K562 (cell line): ENCODE measurements at regions not wholly inside any gene's neighbourhood (a gene's known extent, or its start where the extent isn't known, plus 50 kb on each side); places are given as distances from the start of the nearest gene placed in this dataset.

Source experiments
- AFF4 ChIP-seq: sonication (generic); formaldehyde crosslinking; IDR thresholded peaks from 2 replicates; pipeline ENCODE4 v1.8.0; 2023; ENCODE audit warnings: mild to moderate bottlenecking, missing genetic modification reagents
- ASH1L ChIP-seq: fragments of 450-650 bp; IDR thresholded peaks from 2 replicates; pipeline ENCODE4 v1.6.1; 2018; ENCODE audit warnings: borderline replicate concordance, mild to moderate bottlenecking, low read depth; ENCODE audit not compliant: partially characterized antibody
- JUN ChIP-seq, 2 experiments: sonication (generic) in 1 of 2; formaldehyde crosslinking in 1 of 2; IDR thresholded peaks; 2 replicates each; pipeline versions ENCODE4 v1.6.1 to v1.8.0; 2012 to 2022; ENCODE audit warnings: borderline replicate concordance in 2 of 2, mild to moderate bottlenecking in 2 of 2, improper control_type of control experiment in 1 of 2, low read depth in 1 of 2, low read length in 1 of 2, missing genetic modification reagents in 1 of 2
- MIER1 ChIP-seq: fragments of 450-650 bp; IDR thresholded peaks from 2 replicates; pipeline ENCODE4 v1.6.1; 2016; ENCODE audit warnings: antibody characterized with exemption, mild to moderate bottlenecking, low read depth
- SMAD1 ChIP-seq: fragments of 150-350 bp; IDR thresholded peaks from 2 replicates; pipeline ENCODE4 v1.6.1; 2014; ENCODE audit warnings: low read length, low read depth; ENCODE audit not compliant: partially characterized antibody
- TBP ChIP-seq: optimal IDR thresholded peaks from 2 replicates; pipeline ENCODE3; 2011; ENCODE audit warnings: low read depth, low read length, improper control_type of control experiment
- TRIM28 ChIP-seq: fragments of 450-650 bp; IDR thresholded peaks from 2 replicates; pipeline ENCODE4 v1.6.1; 2017
- ZNF436 ChIP-seq: fragments of 250-450, 450-650 bp; sonication (Bioruptor Pico); formaldehyde crosslinking; IDR thresholded peaks from 2 replicates; pipeline ENCODE4 v1.7.0; 2020; ENCODE audit warnings: mild to moderate bottlenecking
- ZNF740 ChIP-seq, 3 experiments: fragments of 200-800 bp in 1 of 3; sonication (Bioruptor generic) in 1 of 3; sonication (generic) in 1 of 3; formaldehyde crosslinking in 1 of 3; IDR thresholded peaks; 2 replicates each; pipeline versions ENCODE4 v1.6.1 to v1.8.0; 2016 to 2022; ENCODE audit warnings: mild to moderate bottlenecking in 2 of 3, missing compliant biosample characterization in 2 of 3, missing genetic modification characterization in 2 of 3, missing genetic modification reagents in 1 of 3

- TF ChIP-seq JUN (IDR thresholded peaks at IDR 0.05; ENCODE audit: borderline replicate concordance, low read depth, low read length) (no peak), JUN (CRISPR knock-in tag; IDR thresholded peaks at IDR 0.05; ENCODE audit: borderline replicate concordance) (no peak), ZNF436 (no peak), AFF4 (CRISPR knock-in tag) (no peak), MIER1 (no peak), ZNF740 (CRISPR knock-in tag; IDR thresholded peaks at IDR 0.05) (no peak), ZNF740 (tag; IDR thresholded peaks at IDR 0.05) (no peak), SMAD1 (no peak), TBP (no peak), TRIM28 (no peak), ASH1L (no peak)
These were observed 61.6 kb downstream of the ADAMTS1 start (continued) for GRCh38 chr21:26783466-26784195.
